GM23248 (cell line): ENCODE measurements at regions not wholly inside any gene's neighbourhood (a gene's known extent, or its start where the extent isn't known, plus 50 kb on each side); places are given as distances from the start of the nearest gene placed in this dataset.

Experiments used
- DNase-seq: peaks from one replicate; pipeline ENCODE4 v3.0.0-alpha.2; 2015
- H2AFZ ChIP-seq: fragments of 200-600 bp; sonication (generic); 2 replicates; pipeline ENCODE4 v1.6.1; 2016; ENCODE audit warnings: antibody characterized with exemption
- H3F3A ChIP-seq: fragments of 200-600 bp; sonication (generic); 2 replicates; pipeline ENCODE4 v1.6.1; 2016; ENCODE audit warnings: mild to moderate bottlenecking, antibody characterized with exemption, mixed run types; ENCODE audit not compliant: insufficient read depth
- H3K27ac ChIP-seq: fragments of 200-600 bp; sonication (generic); 2 replicates; pipeline ENCODE4 v1.5.1; 2016; ENCODE audit warnings: mild to moderate bottlenecking
- H3K27me3 ChIP-seq: fragments of 200-600 bp; sonication (generic); replicated peaks from 2 replicates; pipeline ENCODE4 v1.6.1; 2016; ENCODE audit warnings: mild to moderate bottlenecking; ENCODE audit not compliant: insufficient read depth
- H3K36me3 ChIP-seq: fragments of 200-600 bp; sonication (generic); 2 replicates; pipeline ENCODE4 v1.6.1; 2016; ENCODE audit warnings: low read depth, mild to moderate bottlenecking
- H3K4me1 ChIP-seq: fragments of 200-600 bp; sonication (generic); 2 replicates; pipeline ENCODE4 v1.6.1; 2016; ENCODE audit warnings: mild to moderate bottlenecking; ENCODE audit not compliant: insufficient read depth
- H3K4me2 ChIP-seq: fragments of 200-600 bp; sonication (generic); one replicate; pipeline ENCODE4 v1.6.1; 2016; ENCODE audit warnings: mild to moderate bottlenecking; ENCODE audit not compliant: unreplicated experiment
- H3K4me3 ChIP-seq: fragments of 200-600 bp; sonication (generic); 2 replicates; pipeline ENCODE4 v1.5.1; 2016; ENCODE audit warnings: mild to moderate bottlenecking
- H3K79me2 ChIP-seq: fragments of 200-600 bp; sonication (generic); 2 replicates; pipeline ENCODE4 v1.6.1; 2016; ENCODE audit warnings: mild to moderate bottlenecking; ENCODE audit not compliant: insufficient read depth
- H3K9ac ChIP-seq: fragments of 200-600 bp; sonication (generic); 2 replicates; pipeline ENCODE4 v1.6.1; 2016; ENCODE audit warnings: mild to moderate bottlenecking
- H3K9me2 ChIP-seq: fragments of 200-600 bp; sonication (generic); 2 replicates; pipeline ENCODE4 v1.6.1; 2016; ENCODE audit warnings: mixed run types, mild to moderate bottlenecking, moderate library complexity; ENCODE audit not compliant: insufficient read depth
- H3K9me3 ChIP-seq: fragments of 200-600 bp; sonication (generic); one replicate; pipeline ENCODE4 v1.6.1; 2017; ENCODE audit warnings: low read depth
- H4K20me1 ChIP-seq: fragments of 200-600 bp; sonication (generic); 2 replicates; pipeline ENCODE4 v1.6.0; 2016; ENCODE audit not compliant: insufficient read depth
- EZH2 ChIP-seq: fragments of 200-600 bp; sonication (generic); IDR thresholded peaks from 2 replicates; pipeline ENCODE4 v1.6.1; 2018; ENCODE audit warnings: antibody characterized with exemption, mild to moderate bottlenecking; ENCODE audit not compliant: insufficient read depth, poor library complexity, severe bottlenecking
- EZH2phosphoT487 ChIP-seq: fragments of 200-600 bp; sonication (generic); IDR thresholded peaks from 2 replicates; pipeline ENCODE4 v1.6.1; 2018; ENCODE audit warnings: antibody characterized with exemption, moderate library complexity, mild to moderate bottlenecking, low read depth; ENCODE audit not compliant: insufficient read depth
- WGBS, 2 experiments: methylation state at CpG; one replicate each; pipeline ENCODE4 v1.1.6; 2015 to 2017; ENCODE audit warnings: low lambda C conversion rate in 2 of 2, low coverage in 1 of 2; ENCODE audit errors: missing lambda C conversion rate in 2 of 2; 5-methylcytosine and 5-hydroxymethylcytosine counted together
- in situ Hi-C: fragments of 300-500 bp; cut with MboI; formaldehyde crosslinking; loops from 2 replicates; pipeline ENCODE4 v1.15.0; 2020

- in situ Hi-C loops, result loop anchor here (10.0 to 25.0 kb wide), 2 partner anchors 131 to 704 kb away; no protein-coding TSS in a partner anchor
- Histone ChIP-seq H3K4me3 (no peak overlapping the region), H3K9me3 (no peaks in the 10 kb centered on the region), H3K9ac (no peak overlapping the region), H3K27ac (no peak overlapping the region), H3K36me3 (no peaks in the 10 kb centered on the region), H3K4me1 (peaks cover 30% of the 10 kb centered on the region), H4K20me1 (no peaks in the 10 kb centered on the region), H3K4me2 (no peak overlapping the region), H2AFZ (no peak overlapping the region), H3F3A (peaks cover 7% of the 10 kb centered on the region; the same call in 1 of the 2 replicates), H3K27me3 (no peaks in the 10 kb centered on the region), H3K79me2 (no peaks in the 10 kb centered on the region), H3K9me2 (no peaks in the 10 kb centered on the region)
- TF ChIP-seq EZH2 (no peak), EZH2phosphoT487 (no peak)
- WGBS, 2 experiments, result 74 to 76% methylated on average over 4 of the region's 4 CpGs
- peak; percentile 24 for DNase-seq
Observed at GRCh38 chr6:71383476-71383875, 94.9 kb downstream of the OGFRL1 start.

GRCh38 chr6:71383901-71384489 lies 95.4 kb downstream of the OGFRL1 start:
- no peak for TF ChIP-seq EZH2
- no peak overlapping the region for H3K4me2 ChIP-seq
- 42 to 46% methylated on average over 5 of the region's 5 CpGs for WGBS, 2 experiments
- peaks cover 7% of the 10 kb centered on the region; the same call in 1 of the 2 replicates for H3F3A ChIP-seq
- H3K9ac ChIP-seq, result no peak overlapping the region
- no peak overlapping the region for H3K27ac ChIP-seq
- no peaks in the 10 kb centered on the region for H3K36me3 ChIP-seq
- H3K79me2 ChIP-seq, result no peaks in the 10 kb centered on the region
- in situ Hi-C loops, result loop anchor here (10.0 to 25.0 kb wide), 2 partner anchors 131 to 703 kb away; no protein-coding TSS in a partner anchor
- peaks cover 35% of the 10 kb centered on the region for H3K4me1 ChIP-seq
- H3K4me3 ChIP-seq, result no peak overlapping the region
- H3K9me3 ChIP-seq, result no peaks in the 10 kb centered on the region
- DNase-seq, result peak; percentile 67
- no peaks in the 10 kb centered on the region for H3K9me2 ChIP-seq
- no peaks in the 10 kb centered on the region for H4K20me1 ChIP-seq
- no peaks in the 10 kb centered on the region for H3K27me3 ChIP-seq
- H2AFZ ChIP-seq, result no peak overlapping the region

GRCh38 chr6:71385111-71385822 lies 96.7 kb downstream of the OGFRL1 start:
- H3K4me2 ChIP-seq, result no peak overlapping the region
- peaks cover 7% of the 10 kb centered on the region; the same call in 1 of the 2 replicates for H3F3A ChIP-seq
- no peaks in the 10 kb centered on the region for H4K20me1 ChIP-seq
- WGBS, 2 experiments, result 100% methylated on average over 1 of the region's 1 CpG
- no peak overlapping the region for H3K27ac ChIP-seq
- no peak overlapping the region for H3K9ac ChIP-seq
- H3K79me2 ChIP-seq, result no peaks in the 10 kb centered on the region
- H3K9me2 ChIP-seq, result no peaks in the 10 kb centered on the region
- H3K4me3 ChIP-seq, result no peak overlapping the region
- TF ChIP-seq EZH2, result no peak
- TF ChIP-seq EZH2phosphoT487, result no peak
- no peaks in the 10 kb centered on the region for H3K27me3 ChIP-seq
- no peaks in the 10 kb centered on the region for H3K36me3 ChIP-seq
- in situ Hi-C loops, result loop anchor here (10.0 to 25.0 kb wide), 2 partner anchors 130 to 702 kb away; no protein-coding TSS in a partner anchor
- H3K4me1 ChIP-seq, result peaks cover 38% of the 10 kb centered on the region
- no peak for DNase-seq
- H2AFZ ChIP-seq, result no peak overlapping the region
- no peaks in the 10 kb centered on the region for H3K9me3 ChIP-seq

- no peaks in the 10 kb centered on the region for H3K27me3 ChIP-seq
- H4K20me1 ChIP-seq, result no peaks in the 10 kb centered on the region
- no peaks in the 10 kb centered on the region for H3K79me2 ChIP-seq
- no peak overlapping the region for H3K4me3 ChIP-seq
- peaks cover 38% of the 10 kb centered on the region for H3K4me1 ChIP-seq
- no peak for TF ChIP-seq EZH2phosphoT487
- TF ChIP-seq EZH2, result no peak
- H2AFZ ChIP-seq, result no peak overlapping the region
- DNase-seq, result no peak
- no peak overlapping the region for H3K27ac ChIP-seq
- H3K9ac ChIP-seq, result no peak overlapping the region
- no peaks in the 10 kb centered on the region for H3K36me3 ChIP-seq
- no peaks in the 10 kb centered on the region for H3K9me2 ChIP-seq
- no peak overlapping the region for H3K4me2 ChIP-seq
- in situ Hi-C loops, result loop anchor here (10.0 to 25.0 kb wide), 2 partner anchors 129 to 701 kb away; no protein-coding TSS in a partner anchor
- 69 to 78% methylated on average over 4 of the region's 4 CpGs for WGBS, 2 experiments
- H3K9me3 ChIP-seq, result no peaks in the 10 kb centered on the region
- peaks cover 7% of the 10 kb centered on the region for H3F3A ChIP-seq
Observed at GRCh38 chr6:71386215-71386614, 97.6 kb downstream of the OGFRL1 start.
